Naive thymus-derived CD4-positive, alpha-beta T cell (primary cell): ENCODE measurements at regions not wholly inside any gene's neighbourhood (a gene's known extent, or its start where the extent isn't known, plus 50 kb on each side); places are given as distances from the start of the nearest gene placed in this dataset.
"Not testable (repeated sequence)": the region's sequence is repeated elsewhere in the genome, so short reads cannot be mapped to it uniquely, and the experiment has no call there.

Source experiments
- ATAC-seq: fragments of 150-1000 bp; cut with Tn5 transposase; 2 replicates; pipeline ENCODE4 v1.10.0; 2021; ENCODE audit warnings: mild to moderate bottlenecking, moderate library complexity
- CTCF ChIA-PET: fragments of 350-600 bp; sonication (Branson Sonifier 250); formaldehyde crosslinking; loops from one replicate; lab custom pipeline; 2021; ENCODE audit warnings: antibody characterized with exemption; lab: Charles Lee
- POLR2A ChIA-PET: fragments of 350-600 bp; sonication (Branson Sonifier 250); formaldehyde crosslinking; loops from one replicate; lab custom pipeline; 2021; ENCODE audit warnings: antibody characterized with exemption, inconsistent platforms; lab: Charles Lee
- DNase-seq, 9 donors: peaks; one replicate each; pipeline versions ENCODE4 v3.0.0 to v3.0.0-alpha.2; 2020 to 2022; ENCODE audit warnings: mixed read lengths in 1 of 9
- H3K27ac ChIP-seq: one replicate; pipeline ENCODE4 v1.7.0; 2013; ENCODE audit warnings: mild to moderate bottlenecking, low read depth, low read length, moderate library complexity
- H3K27me3 ChIP-seq, 2 donors: one replicate each; pipeline ENCODE4 v1.7.0; 2013; ENCODE audit warnings: low read length in 2 of 2, mild to moderate bottlenecking in 2 of 2, moderate library complexity in 2 of 2; ENCODE audit not compliant: control insufficient read depth in 2 of 2, insufficient read depth in 2 of 2
- H3K36me3 ChIP-seq, 3 experiments: 1 replicate in 2 of 3; 2 replicates in 1 of 3; pipeline ENCODE4 v1.7.0; 2013; ENCODE audit warnings: low read length in 3 of 3, mild to moderate bottlenecking in 3 of 3, moderate library complexity in 1 of 3; ENCODE audit not compliant: insufficient read depth in 3 of 3, control insufficient read depth in 2 of 3
- H3K4me1 ChIP-seq, 2 donors: one replicate each; pipeline ENCODE4 v1.7.0; 2013; ENCODE audit warnings: low read length in 2 of 2, mild to moderate bottlenecking in 2 of 2, moderate library complexity in 1 of 2; ENCODE audit not compliant: control insufficient read depth in 2 of 2, insufficient read depth in 2 of 2
- H3K4me3 ChIP-seq: 2 replicates; pipeline ENCODE4 v1.7.0; 2013; ENCODE audit warnings: mild to moderate bottlenecking, low read length
- H3K9me3 ChIP-seq, 3 experiments: 1 replicate in 2 of 3; 2 replicates in 1 of 3; pipeline ENCODE4 v1.7.0; 2013; ENCODE audit warnings: low read length in 3 of 3; ENCODE audit not compliant: control insufficient read depth in 2 of 3
- H3K27ac Mint-ChIP-seq, 9 donors: one replicate each; pipeline ENCODE4 v1.8.0; 2020 to 2022; ENCODE audit warnings: mixed read lengths in 9 of 9, mild to moderate bottlenecking in 8 of 9, moderate library complexity in 5 of 9, inconsistent platforms in 2 of 9
- H3K27me3 Mint-ChIP-seq, 5 donors: one replicate each; pipeline ENCODE4 v1.8.0; 2021 to 2022; ENCODE audit warnings: mixed read lengths in 5 of 5, mild to moderate bottlenecking in 1 of 5
- H3K36me3 Mint-ChIP-seq, 5 donors: one replicate each; pipeline ENCODE4 v1.8.0; 2020 to 2022; ENCODE audit warnings: mixed read lengths in 5 of 5, mild to moderate bottlenecking in 3 of 5, inconsistent platforms in 1 of 5
- H3K4me1 Mint-ChIP-seq, 7 donors: one replicate each; pipeline ENCODE4 v1.8.0; 2020 to 2022; ENCODE audit warnings: mixed read lengths in 7 of 7, mild to moderate bottlenecking in 3 of 7, inconsistent platforms in 1 of 7
- H3K4me3 Mint-ChIP-seq, 10 donors: one replicate each; pipeline ENCODE4 v1.8.0; 2020 to 2022; ENCODE audit warnings: mild to moderate bottlenecking in 10 of 10, mixed read lengths in 10 of 10, moderate library complexity in 6 of 10, inconsistent platforms in 2 of 10
- H3K9me3 Mint-ChIP-seq, 11 donors: one replicate each; pipeline ENCODE4 v1.8.0; 2020 to 2022; ENCODE audit warnings: mixed read lengths in 11 of 11, mild to moderate bottlenecking in 4 of 11, inconsistent platforms in 1 of 11, moderate library complexity in 1 of 11
- intact Hi-C, 2 donors: fragments of 100-400 bp; cut with micrococcal nuclease; formaldehyde crosslinking; loops; one replicate each; pipeline ENCODE4 v1.15.1; 2023

GRCh38 chr9:42412354-42412753 lies 228.9 kb downstream of the SPATA31A6 start:
- H3K9me3 Mint-ChIP-seq, H3K36me3 ChIP-seq, H3K9me3 ChIP-seq, H3K4me3 Mint-ChIP-seq, CTCF ChIA-PET, H3K27me3 Mint-ChIP-seq, H3K27me3 ChIP-seq, intact Hi-C loops, H3K4me3 ChIP-seq, ATAC-seq, H3K27ac ChIP-seq, DNase-seq, H3K4me1 Mint-ChIP-seq, POLR2A ChIA-PET, H3K4me1 ChIP-seq, H3K36me3 Mint-ChIP-seq, H3K27ac Mint-ChIP-seq: not testable (repeated sequence)

- not testable (repeated sequence) for H3K4me3 Mint-ChIP-seq, H3K36me3 Mint-ChIP-seq
These were observed 231.4 kb downstream of the SPATA31A6 start for GRCh38 chr9:42414865-42415264.

GRCh38 chr9:42419652-42420051 lies 236.2 kb downstream of the SPATA31A6 start:
- H3K27me3 ChIP-seq, H3K4me3 ChIP-seq, H3K36me3 ChIP-seq, H3K27ac Mint-ChIP-seq, POLR2A ChIA-PET, CTCF ChIA-PET, H3K27ac ChIP-seq, H3K9me3 Mint-ChIP-seq, H3K27me3 Mint-ChIP-seq, H3K36me3 Mint-ChIP-seq, H3K9me3 ChIP-seq, DNase-seq, H3K4me3 Mint-ChIP-seq, ATAC-seq, intact Hi-C loops, H3K4me1 Mint-ChIP-seq, H3K4me1 ChIP-seq: not testable (repeated sequence)

More at GRCh38 chr9:42414865-42415264, 231.4 kb downstream of the SPATA31A6 start:
- DNase-seq, H3K27me3 Mint-ChIP-seq, ATAC-seq, H3K9me3 ChIP-seq, H3K9me3 Mint-ChIP-seq, intact Hi-C loops, H3K4me1 ChIP-seq, CTCF ChIA-PET, H3K27me3 ChIP-seq, H3K27ac ChIP-seq, H3K4me1 Mint-ChIP-seq, H3K36me3 ChIP-seq, H3K4me3 ChIP-seq, POLR2A ChIA-PET, H3K27ac Mint-ChIP-seq: not testable (repeated sequence)

GRCh38 chr9:42420324-42420723 lies 236.9 kb downstream of the SPATA31A6 start:
- not testable (repeated sequence) for H3K27ac Mint-ChIP-seq, DNase-seq

GRCh38 chr9:42421630-42422029 lies 238.2 kb downstream of the SPATA31A6 start:
- CTCF ChIA-PET, H3K4me1 Mint-ChIP-seq, H3K9me3 ChIP-seq, H3K36me3 Mint-ChIP-seq, H3K27me3 Mint-ChIP-seq, ATAC-seq, intact Hi-C loops, H3K4me3 ChIP-seq, H3K27ac Mint-ChIP-seq, H3K9me3 Mint-ChIP-seq, H3K36me3 ChIP-seq, H3K4me3 Mint-ChIP-seq, DNase-seq, H3K27me3 ChIP-seq, H3K27ac ChIP-seq, POLR2A ChIA-PET, H3K4me1 ChIP-seq: not testable (repeated sequence)

More at GRCh38 chr9:42420324-42420723, 236.9 kb downstream of the SPATA31A6 start:
- CTCF ChIA-PET, H3K9me3 ChIP-seq, H3K4me1 Mint-ChIP-seq, H3K27ac ChIP-seq, ATAC-seq, H3K4me3 Mint-ChIP-seq, intact Hi-C loops, H3K4me1 ChIP-seq, H3K27me3 ChIP-seq, H3K4me3 ChIP-seq, H3K36me3 Mint-ChIP-seq, H3K9me3 Mint-ChIP-seq, H3K36me3 ChIP-seq, POLR2A ChIA-PET, H3K27me3 Mint-ChIP-seq: not testable (repeated sequence)

- not testable (repeated sequence) for H3K27ac ChIP-seq
These were observed 247.5 kb downstream of the SPATA31A6 start for GRCh38 chr9:42430674-42431615.

GRCh38 chr9:42431616-42432010 lies 248.2 kb downstream of the SPATA31A6 start:
- Mint-ChIP-seq H3K27ac (peak overlapping the region in 1 of 9 donors; percentile 41), H3K4me1 (peaks cover 0 to 12% (median 2%) of the 10 kb centered on the region in 7 donors)
- H3K27ac ChIP-seq, H3K27me3 Mint-ChIP-seq, POLR2A ChIA-PET, H3K36me3 ChIP-seq, H3K4me3 ChIP-seq, DNase-seq, CTCF ChIA-PET, H3K9me3 Mint-ChIP-seq, H3K36me3 Mint-ChIP-seq, H3K4me3 Mint-ChIP-seq, H3K27me3 ChIP-seq, H3K9me3 ChIP-seq, intact Hi-C loops, H3K4me1 ChIP-seq, ATAC-seq: not testable (repeated sequence)

More at GRCh38 chr9:42430674-42431615, 247.5 kb downstream of the SPATA31A6 start:
- intact Hi-C loops, POLR2A ChIA-PET, H3K9me3 ChIP-seq, DNase-seq, H3K4me3 Mint-ChIP-seq, H3K36me3 Mint-ChIP-seq, H3K27me3 Mint-ChIP-seq, H3K27ac Mint-ChIP-seq, H3K27me3 ChIP-seq, H3K9me3 Mint-ChIP-seq, H3K4me1 ChIP-seq, H3K4me3 ChIP-seq, CTCF ChIA-PET, ATAC-seq, H3K36me3 ChIP-seq: not testable (repeated sequence)
- H3K4me1 Mint-ChIP-seq = peaks cover 0 to 12% (median 2%) of the 10 kb centered on the region in 7 donors
